B cell (primary cell): ENCODE measurements at regions not wholly inside any gene's neighbourhood (a gene's known extent, or its start where the extent isn't known, plus 50 kb on each side); places are given as distances from the start of the nearest gene placed in this dataset.

Experiments used
- ATAC-seq: fragments of 200-7000 bp; cut with Tn5 transposase; one replicate; pipeline ENCODE4 v1.10.0; 2021; ENCODE audit warnings: low read depth, mild to moderate bottlenecking, moderate number of reproducible peaks, moderate library complexity
- CTCF ChIA-PET: fragments of 350-600 bp; sonication (Branson Sonifier 250); formaldehyde crosslinking; loops from one replicate; lab custom pipeline; 2021; ENCODE audit warnings: antibody characterized with exemption, inconsistent platforms; lab: Charles Lee
- POLR2A ChIA-PET: fragments of 350-600 bp; sonication (Branson Sonifier 250); formaldehyde crosslinking; loops from one replicate; lab custom pipeline; 2021; ENCODE audit warnings: antibody characterized with exemption; lab: Charles Lee
- DNase-seq: peaks from one replicate; pipeline ENCODE4 v3.0.0; 2013
- H2AFZ ChIP-seq: 2 replicates; pipeline ENCODE4 v1.6.1; 2012; ENCODE audit warnings: mild to moderate bottlenecking, low read depth, low read length; ENCODE audit not compliant: insufficient read depth, poor library complexity, severe bottlenecking
- H3K27ac ChIP-seq, 2 donors: 1 replicate in 1 of 2; 2 replicates in 1 of 2; pipeline ENCODE4 v1.5.1; 2012 to 2013; ENCODE audit warnings: low read length in 2 of 2, mild to moderate bottlenecking in 2 of 2, moderate library complexity in 1 of 2
- H3K27me3 ChIP-seq, 4 experiments: fragments of 200-600 bp in 1 of 4; sonication (generic) in 1 of 4; replicated peaks in 1 of 4; 1 replicate in 2 of 4; 2 replicates in 2 of 4; pipeline versions ENCODE4 v1.6.1 to v1.7.0; 2013 to 2016; ENCODE audit warnings: low read length in 3 of 4, mild to moderate bottlenecking in 2 of 4, mixed read lengths in 1 of 4, moderate library complexity in 1 of 4; ENCODE audit not compliant: insufficient read depth in 4 of 4, control insufficient read depth in 3 of 4; ENCODE audit errors: control extremely low read depth in 1 of 4
- H3K36me3 ChIP-seq, 2 experiments: replicated peaks in 1 of 2; 1 replicate in 1 of 2; 2 replicates in 1 of 2; pipeline versions ENCODE4 v1.6.1 to v1.7.1; 2013; ENCODE audit warnings: low read length in 1 of 2; ENCODE audit not compliant: insufficient read depth in 2 of 2, control insufficient read depth in 1 of 2; ENCODE audit errors: control extremely low read depth in 1 of 2, extremely low read depth in 1 of 2
- H3K4me1 ChIP-seq, 2 donors: fragments of 200-600 bp in 1 of 2; sonication (generic) in 1 of 2; 1 replicate in 1 of 2; 2 replicates in 1 of 2; pipeline versions ENCODE4 v1.5.1 to v1.6.1; 2013 to 2017; ENCODE audit warnings: low read length in 2 of 2; ENCODE audit not compliant: control insufficient read depth in 2 of 2, insufficient read depth in 2 of 2
- H3K4me2 ChIP-seq: replicated peaks from 2 replicates; pipeline ENCODE3; 2012; ENCODE audit warnings: mild to moderate bottlenecking, low read depth, low read length; ENCODE audit not compliant: poor library complexity, severe bottlenecking
- H3K4me3 ChIP-seq, 5 experiments: fragments of 200-600 bp in 1 of 5; sonication (generic) in 1 of 5; 1 replicate in 3 of 5; 2 replicates in 2 of 5; pipeline versions ENCODE4 v1.5.1 to v1.7.0; 2011 to 2016; ENCODE audit warnings: low read length in 4 of 5, mild to moderate bottlenecking in 4 of 5, low read depth in 2 of 5, control low read depth in 1 of 5, moderate library complexity in 1 of 5; ENCODE audit not compliant: insufficient read depth in 1 of 5; ENCODE audit errors: control extremely low read depth in 1 of 5, extremely low read depth in 1 of 5
- H3K79me2 ChIP-seq: fragments of 200-600 bp; sonication (generic); one replicate; pipeline ENCODE4 v1.6.0; 2016; ENCODE audit warnings: low read length; ENCODE audit not compliant: control insufficient read depth, insufficient read depth
- H3K9ac ChIP-seq: fragments of 200-600 bp; sonication (generic); 2 replicates; pipeline ENCODE4 v1.6.1; 2017; ENCODE audit warnings: mild to moderate bottlenecking, low read length, moderate library complexity
- H3K9me3 ChIP-seq, 3 donors: one replicate each; pipeline versions ENCODE4 v1.6.1 to v1.7.1; 2013; ENCODE audit warnings: low read length in 2 of 3; ENCODE audit not compliant: control insufficient read depth in 2 of 3, insufficient read depth in 1 of 3; ENCODE audit errors: control extremely low read depth in 1 of 3
- H4K20me1 ChIP-seq: 2 replicates; pipeline ENCODE4 v1.6.0; 2012; ENCODE audit warnings: mild to moderate bottlenecking, low read length; ENCODE audit not compliant: insufficient read depth, control insufficient read depth, poor library complexity, severe bottlenecking
- H3K27ac Mint-ChIP-seq: one replicate; pipeline ENCODE4 v1.8.0; 2021; ENCODE audit warnings: mixed read lengths
- H3K27me3 Mint-ChIP-seq: one replicate; pipeline ENCODE4 v1.8.0; 2021; ENCODE audit warnings: mixed read lengths
- H3K4me1 Mint-ChIP-seq: one replicate; pipeline ENCODE4 v1.8.0; 2021; ENCODE audit warnings: mixed read lengths
- H3K4me3 Mint-ChIP-seq: one replicate; pipeline ENCODE4 v1.8.0; 2021; ENCODE audit warnings: mixed read lengths
- H3K9me3 Mint-ChIP-seq: one replicate; pipeline ENCODE4 v1.8.0; 2022; ENCODE audit warnings: mixed read lengths; ENCODE audit not compliant: insufficient read depth
- EZH2 ChIP-seq: IDR thresholded peaks from 2 replicates; pipeline ENCODE4 v1.6.1; 2012; ENCODE audit warnings: borderline replicate concordance, low read depth, mild to moderate bottlenecking, moderate library complexity, low read length; ENCODE audit not compliant: insufficient read depth, poor library complexity, severe bottlenecking
- WGBS: methylation state at CpG from one replicate; pipeline ENCODE4 v1.1.5; 2013; ENCODE audit warnings: missing lambda C conversion rate; ENCODE audit not compliant: insufficient coverage; 5-methylcytosine and 5-hydroxymethylcytosine counted together
- intact Hi-C: fragments of 100-400 bp; cut with micrococcal nuclease; formaldehyde crosslinking; loops from one replicate; pipeline ENCODE4 v1.10.0; 2022
- TF ChIP-seq, protein P1 (sequence below): fragments of 200-600 bp; IDR thresholded peaks from one replicate; pipeline ENCODE4 v1.8.0; 2022; ENCODE audit warnings: antibody characterized with exemption, mild to moderate bottlenecking

DNA sequence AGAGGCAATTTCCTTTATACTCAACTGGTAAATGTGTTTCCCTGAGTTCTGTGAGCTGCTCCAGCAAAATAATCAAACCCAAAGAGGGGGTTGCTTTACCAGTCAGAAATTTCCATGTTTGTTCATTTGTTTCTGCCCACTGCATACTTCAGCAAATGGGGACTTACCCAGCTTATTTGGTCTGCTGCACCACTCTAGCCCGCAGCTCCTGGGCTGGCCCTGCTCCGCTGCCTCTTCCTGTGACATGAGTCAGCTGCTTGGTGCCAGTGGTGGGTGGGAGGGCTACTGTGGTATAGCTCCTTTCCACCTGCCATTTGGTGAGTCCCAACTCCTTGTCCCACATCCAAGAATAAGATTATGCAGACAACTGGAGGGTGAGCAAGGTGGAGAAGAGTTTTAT, 644.2 kb downstream of the MCTP2 start:
- intact Hi-C loops: no loop called here
- Histone ChIP-seq H4K20me1 (no peaks in the 10 kb centered on the region), H3K4me1 (no peaks in the 10 kb centered on the region), H3K79me2 (no peaks in the 10 kb centered on the region), H3K9me3 (peaks cover 0 to 2% (median 2%) of the 10 kb centered on the region in 3 donors), H3K4me2 (no peak overlapping the region), H3K27me3 (no peaks in the 10 kb centered on the region), H3K4me3 (no peak overlapping the region), H3K27ac (no peak overlapping the region), H3K36me3 (no peaks in the 10 kb centered on the region), H2AFZ (no peak overlapping the region), H3K9ac (no peak overlapping the region)
- H3K4me3 Mint-ChIP-seq: no peak overlapping the region
- H3K27ac Mint-ChIP-seq: no peak overlapping the region
- 88% methylated on average over 2 of the region's 2 CpGs for WGBS
- peaks cover 2% of the 10 kb centered on the region for H3K9me3 Mint-ChIP-seq
- ChIA-PET POLR2A (no interaction called here), CTCF (no interaction called here)
- no peaks in the 10 kb centered on the region for H3K4me1 Mint-ChIP-seq
- ATAC-seq: no peak
- no peak for TF ChIP-seq EZH2
- TF ChIP-seq, protein P1, sequence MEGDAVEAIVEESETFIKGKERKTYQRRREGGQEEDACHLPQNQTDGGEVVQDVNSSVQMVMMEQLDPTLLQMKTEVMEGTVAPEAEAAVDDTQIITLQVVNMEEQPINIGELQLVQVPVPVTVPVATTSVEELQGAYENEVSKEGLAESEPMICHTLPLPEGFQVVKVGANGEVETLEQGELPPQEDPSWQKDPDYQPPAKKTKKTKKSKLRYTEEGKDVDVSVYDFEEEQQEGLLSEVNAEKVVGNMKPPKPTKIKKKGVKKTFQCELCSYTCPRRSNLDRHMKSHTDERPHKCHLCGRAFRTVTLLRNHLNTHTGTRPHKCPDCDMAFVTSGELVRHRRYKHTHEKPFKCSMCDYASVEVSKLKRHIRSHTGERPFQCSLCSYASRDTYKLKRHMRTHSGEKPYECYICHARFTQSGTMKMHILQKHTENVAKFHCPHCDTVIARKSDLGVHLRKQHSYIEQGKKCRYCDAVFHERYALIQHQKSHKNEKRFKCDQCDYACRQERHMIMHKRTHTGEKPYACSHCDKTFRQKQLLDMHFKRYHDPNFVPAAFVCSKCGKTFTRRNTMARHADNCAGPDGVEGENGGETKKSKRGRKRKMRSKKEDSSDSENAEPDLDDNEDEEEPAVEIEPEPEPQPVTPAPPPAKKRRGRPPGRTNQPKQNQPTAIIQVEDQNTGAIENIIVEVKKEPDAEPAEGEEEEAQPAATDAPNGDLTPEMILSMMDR: no peak
- DNase-seq: no peak
- H3K27me3 Mint-ChIP-seq: no peaks in the 10 kb centered on the region

DNA sequence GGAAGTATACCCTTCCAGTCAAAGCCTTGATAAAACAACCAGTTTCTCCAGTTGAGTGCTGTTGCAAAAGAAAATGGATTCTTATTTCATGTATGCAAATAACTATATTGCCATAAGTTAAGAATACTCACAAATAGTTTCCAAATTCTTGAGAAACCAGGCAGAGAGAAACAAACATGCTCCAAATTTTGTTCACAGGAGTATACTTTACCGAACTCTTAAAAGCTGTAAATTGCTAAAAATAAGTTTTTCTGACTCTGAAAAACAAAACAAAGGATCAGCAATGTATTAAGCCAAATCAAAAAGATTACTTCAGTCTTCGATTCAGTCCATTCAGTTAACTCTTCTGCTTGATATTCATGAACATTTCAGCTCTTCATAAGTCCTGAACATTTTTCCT, 646.5 kb downstream of the MCTP2 start:
- Histone ChIP-seq H3K4me1 (no peaks in the 10 kb centered on the region), H3K27me3 (no peaks in the 10 kb centered on the region), H3K9ac (no peak overlapping the region), H3K36me3 (no peaks in the 10 kb centered on the region), H3K4me2 (no peak overlapping the region), H3K27ac (no peak overlapping the region), H3K79me2 (no peaks in the 10 kb centered on the region), H4K20me1 (no peaks in the 10 kb centered on the region), H2AFZ (no peak overlapping the region), H3K4me3 (no peak overlapping the region), H3K9me3 (peaks cover 0 to 10% (median 2%) of the 10 kb centered on the region in 3 donors)
- H3K27ac Mint-ChIP-seq: no peak overlapping the region
- no peaks in the 10 kb centered on the region for H3K27me3 Mint-ChIP-seq
- no peak for TF ChIP-seq EZH2
- TF ChIP-seq, protein P1: no peak
- H3K9me3 Mint-ChIP-seq: peaks cover 5% of the 10 kb centered on the region
- H3K4me3 Mint-ChIP-seq: no peak overlapping the region
- ATAC-seq (no peak), DNase-seq (no peak)
- WGBS: no CpG with 5 or more reads among the region's 2 CpGs
- ChIA-PET POLR2A (no interaction called here), CTCF (no interaction called here)
- H3K4me1 Mint-ChIP-seq: no peaks in the 10 kb centered on the region
- intact Hi-C loops: no loop called here
